B cell (primary cell): ENCODE measurements at regions not wholly inside any gene's neighbourhood (a gene's known extent, or its start where the extent isn't known, plus 50 kb on each side); places are given as distances from the start of the nearest gene placed in this dataset.

Source experiments
- CTCF ChIP-seq: fragments of 200-600 bp; IDR thresholded peaks from one replicate; pipeline ENCODE4 v1.8.0; 2022; ENCODE audit warnings: antibody characterized with exemption, mild to moderate bottlenecking
- EZH2 ChIP-seq: IDR thresholded peaks from 2 replicates; pipeline ENCODE4 v1.6.1; 2012; ENCODE audit warnings: borderline replicate concordance, low read depth, mild to moderate bottlenecking, moderate library complexity, low read length; ENCODE audit not compliant: insufficient read depth, poor library complexity, severe bottlenecking

GRCh38 chr12:62194031-62194430 is 66.2 kb upstream of the USP15 start:
- TF ChIP-seq CTCF (no peak), EZH2 (no peak)
